ENCODE measurements at regions not wholly inside any gene's neighbourhood (a gene's known extent, or its start where the extent isn't known, plus 50 kb on each side); places are given as distances from the start of the nearest gene placed in this dataset.

DNA sequence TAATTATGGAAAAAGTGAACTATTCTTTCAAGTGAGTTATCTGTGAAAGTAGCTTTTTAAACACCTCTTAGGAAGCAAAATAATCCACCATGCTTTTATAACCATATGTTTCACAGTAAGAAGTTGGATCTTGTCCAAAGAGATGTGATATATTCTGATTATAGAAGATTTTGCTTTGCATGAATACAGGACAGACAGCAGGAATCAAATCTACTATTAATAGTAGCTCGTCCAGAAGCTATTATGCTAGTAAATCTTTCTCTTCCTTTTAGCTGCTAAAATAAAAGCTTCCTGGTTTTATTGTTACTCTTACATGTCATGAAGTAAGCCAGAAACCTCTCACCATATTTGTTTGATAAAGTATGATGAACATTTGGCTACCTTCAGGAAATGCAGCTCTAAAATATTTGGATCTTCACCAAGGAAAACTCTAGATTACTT lies 257.0 kb downstream of the IPO8 start:
- TF ChIP-seq, protein P1, sequence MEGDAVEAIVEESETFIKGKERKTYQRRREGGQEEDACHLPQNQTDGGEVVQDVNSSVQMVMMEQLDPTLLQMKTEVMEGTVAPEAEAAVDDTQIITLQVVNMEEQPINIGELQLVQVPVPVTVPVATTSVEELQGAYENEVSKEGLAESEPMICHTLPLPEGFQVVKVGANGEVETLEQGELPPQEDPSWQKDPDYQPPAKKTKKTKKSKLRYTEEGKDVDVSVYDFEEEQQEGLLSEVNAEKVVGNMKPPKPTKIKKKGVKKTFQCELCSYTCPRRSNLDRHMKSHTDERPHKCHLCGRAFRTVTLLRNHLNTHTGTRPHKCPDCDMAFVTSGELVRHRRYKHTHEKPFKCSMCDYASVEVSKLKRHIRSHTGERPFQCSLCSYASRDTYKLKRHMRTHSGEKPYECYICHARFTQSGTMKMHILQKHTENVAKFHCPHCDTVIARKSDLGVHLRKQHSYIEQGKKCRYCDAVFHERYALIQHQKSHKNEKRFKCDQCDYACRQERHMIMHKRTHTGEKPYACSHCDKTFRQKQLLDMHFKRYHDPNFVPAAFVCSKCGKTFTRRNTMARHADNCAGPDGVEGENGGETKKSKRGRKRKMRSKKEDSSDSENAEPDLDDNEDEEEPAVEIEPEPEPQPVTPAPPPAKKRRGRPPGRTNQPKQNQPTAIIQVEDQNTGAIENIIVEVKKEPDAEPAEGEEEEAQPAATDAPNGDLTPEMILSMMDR (IDR thresholded peaks at IDR 0.05; ENCODE audit: insufficient read depth, missing control alignments), result no peak
- DNase-seq (ENCODE audit: insufficient read length, low spot score), result no peak
- no peak for FAIRE-seq

GRCh38 chr12:30437616-30438015 lies 258.1 kb downstream of the IPO8 start:
- FAIRE-seq (no peak), DNase-seq (ENCODE audit: insufficient read length, low spot score) (no peak)
- TF ChIP-seq, protein P1 (IDR thresholded peaks at IDR 0.05; ENCODE audit: insufficient read depth, missing control alignments), result no peak

DNA sequence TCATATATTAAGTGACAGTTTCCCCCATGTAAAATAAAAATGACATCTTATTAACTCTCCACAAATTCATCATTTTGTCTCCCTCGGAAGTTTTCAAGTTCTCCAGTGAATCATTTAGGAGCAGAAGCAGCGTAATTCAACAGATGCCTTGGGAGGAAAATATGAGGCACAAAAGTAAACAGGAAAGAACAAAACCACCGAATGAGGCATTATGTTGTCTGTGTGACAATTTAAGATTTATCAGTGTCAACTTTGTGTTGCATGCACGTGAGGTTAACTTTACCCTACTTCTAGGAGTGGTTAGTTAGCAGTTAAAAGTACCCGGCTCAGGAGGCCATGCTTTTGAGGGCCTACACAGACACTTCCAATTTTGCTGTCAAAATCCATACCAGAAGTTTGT lies 258.6 kb downstream of the IPO8 start:
- FAIRE-seq, result no peak
- DNase-seq (ENCODE audit: insufficient read length, low spot score), result no peak
- TF ChIP-seq, protein P1 (IDR thresholded peaks at IDR 0.05; ENCODE audit: insufficient read depth, missing control alignments), result no peak

GRCh38 chr12:30428098-30428497 lies 267.6 kb downstream of the IPO8 start:
- TF ChIP-seq, protein P1 (IDR thresholded peaks at IDR 0.05; ENCODE audit: insufficient read depth, missing control alignments), result no peak
- FAIRE-seq (no peak), DNase-seq (ENCODE audit: insufficient read length, low spot score) (no peak)

DNA sequence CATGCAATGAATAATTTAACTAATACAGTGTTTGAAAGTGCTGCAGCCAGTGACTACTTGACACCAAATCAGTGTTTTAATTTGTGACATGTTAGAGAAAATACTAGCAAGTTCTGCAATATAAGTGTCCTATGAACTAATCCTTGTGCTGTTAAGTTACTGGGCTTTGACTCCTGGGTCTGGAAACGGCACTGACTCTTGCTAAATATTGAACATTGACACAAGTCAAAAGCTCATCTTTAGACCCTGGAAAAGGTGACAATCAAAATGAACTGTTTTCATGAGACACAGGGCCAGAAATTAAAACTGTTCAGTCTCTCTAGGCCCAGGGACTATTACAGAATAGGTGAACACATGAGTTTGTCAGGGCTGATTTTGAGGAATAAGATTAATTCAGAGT lies 268.1 kb downstream of the IPO8 start:
- DNase-seq (ENCODE audit: insufficient read length, low spot score) (no peak), FAIRE-seq (no peak)
- TF ChIP-seq, protein P1 (IDR thresholded peaks at IDR 0.05; ENCODE audit: insufficient read depth, missing control alignments), result no peak

DNA sequence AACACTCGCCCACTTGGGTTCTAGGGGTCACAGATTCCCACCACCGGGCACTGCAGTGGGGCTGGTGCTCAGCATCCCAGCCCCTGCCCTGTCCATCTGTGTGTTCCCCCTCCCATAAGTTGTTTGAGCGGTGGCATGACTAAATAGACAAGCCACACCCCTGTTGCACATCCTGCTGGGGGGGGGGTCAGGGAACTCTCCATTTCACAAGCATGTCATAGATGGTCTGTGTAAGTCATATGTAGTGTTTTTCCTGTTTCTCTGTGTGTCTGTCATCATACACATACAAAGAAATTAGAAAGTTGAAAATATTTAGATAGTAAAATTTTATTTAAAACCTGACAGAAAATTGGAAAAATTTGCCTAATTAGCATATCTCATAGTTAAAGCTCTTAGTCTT lies 270.2 kb downstream of the IPO8 start:
- no peak for FAIRE-seq
- TF ChIP-seq, protein P1 (IDR thresholded peaks at IDR 0.05; ENCODE audit: insufficient read depth, missing control alignments), result no peak

DNA sequence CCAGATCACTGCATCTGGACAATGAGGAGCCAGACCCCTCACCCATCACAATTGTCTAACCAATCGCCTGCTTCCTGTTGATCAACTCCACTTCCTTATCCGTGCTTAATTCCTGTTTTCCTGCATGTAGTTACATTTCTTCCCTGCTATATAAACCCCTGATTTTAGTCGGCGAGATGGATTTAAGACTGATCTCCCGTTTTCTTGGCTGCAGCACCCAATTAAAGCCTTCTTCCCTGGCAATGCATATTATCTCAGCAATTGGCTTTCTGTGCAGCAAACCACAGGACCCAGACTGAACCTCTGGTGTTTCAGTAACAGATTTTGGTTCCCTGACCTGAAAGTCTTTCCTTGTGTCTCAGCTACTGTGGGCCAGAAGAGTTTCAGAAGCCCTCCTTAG lies 272.3 kb downstream of the IPO8 start:
- TF ChIP-seq, protein P1 (IDR thresholded peaks at IDR 0.05; ENCODE audit: insufficient read depth, missing control alignments), result no peak
- DNase-seq (ENCODE audit: insufficient read length, low spot score) (no peak), FAIRE-seq (no peak)

More for the DNA sequence above, 270.2 kb downstream of the IPO8 start:
- DNase-seq (ENCODE audit: insufficient read length, low spot score), result no peak
